Adrenal gland (tissue), 9 donors: ENCODE measurements at regions not wholly inside any gene's neighbourhood (a gene's known extent, or its start where the extent isn't known, plus 50 kb on each side); places are given as distances from the start of the nearest gene placed in this dataset.

ENCODE experiments used
- DNase-seq, 7 donors: peaks; one replicate each; pipeline ENCODE4 v3.0.0-alpha.2; 2019 to 2020
- H3K27ac ChIP-seq, 5 donors: fragments of 200-600 bp; sonication (generic) in 4 of 5; 1 replicate in 3 of 5; 2 replicates in 2 of 5; pipeline versions ENCODE4 v1.5.1 to v1.8.0; 2016 to 2020; ENCODE audit warnings: mild to moderate bottlenecking in 1 of 5
- H3K27me3 ChIP-seq: fragments of 200-600 bp; 2 replicates; pipeline ENCODE4 v1.8.0; 2021
- H3K36me3 ChIP-seq, 2 donors: fragments of 200-600 bp; replicated peaks in 1 of 2; 1 replicate in 1 of 2; 2 replicates in 1 of 2; pipeline versions ENCODE4 v1.5.1 to v1.8.0; 2018 to 2022
- H3K4me1 ChIP-seq, 2 donors: fragments of 200-600 bp; replicated peaks in 1 of 2; 1 replicate in 1 of 2; 2 replicates in 1 of 2; pipeline versions ENCODE4 v1.5.1 to v1.8.0; 2018 to 2021
- H3K4me3 ChIP-seq, 4 donors: fragments of 200-600 bp; sonication (generic) in 3 of 4; one replicate each; pipeline ENCODE4 v1.5.1; 2016 to 2018
- H3K9me3 ChIP-seq, 3 donors: fragments of 200-600 bp; sonication (generic) in 1 of 3; replicated peaks in 1 of 3; 1 replicate in 2 of 3; 2 replicates in 1 of 3; pipeline versions ENCODE4 v1.5.1 to v1.8.0; 2016 to 2021
- POLR2A ChIP-seq, 2 donors: fragments of 450-650 bp; IDR thresholded peaks; one replicate each; pipeline ENCODE4 v1.6.1; 2017; ENCODE audit warnings: antibody characterized with exemption in 2 of 2, mild to moderate bottlenecking in 2 of 2, moderate library complexity in 1 of 2
- WGBS, 4 donors: extraction: QIAGEN DNeasy Blood & Tissue Kit in 2 of 4; methylation state at CpG; one replicate each; pipeline versions ENCODE4 v1.1.5 to v1.1.7; 2013 to 2017; 5-methylcytosine and 5-hydroxymethylcytosine counted together
- intact Hi-C, 2 donors: fragments of 100-400 bp; cut with DNase I; formaldehyde crosslinking; loops; one replicate each; pipeline versions ENCODE4 v1.14.1 to v1.15.0; 2022 to 2023
- TF ChIP-seq, protein P1 (sequence below), 6 experiments: fragments of 450-650 bp in 4 of 6; fragments of 200-600 bp in 2 of 6; sonication (generic) in 1 of 6; IDR thresholded peaks; 1 replicate in 5 of 6; 2 replicates in 1 of 6; pipeline versions ENCODE4 v1.5.1 to v1.8.0; 2016 to 2021; ENCODE audit warnings: antibody characterized with exemption in 6 of 6, mild to moderate bottlenecking in 2 of 6, moderate library complexity in 1 of 6
- donor health status: healthy with polysubstance abuse.
- donor health status: Bipolar disorder and iron deficiency.
- donor health status: DM: yes; HTN: yes; CAD: no.
- donor health status: DM: no; HTN: no; CAD: no.
- donor health status: DM: no; HTN: no; CAD: no.

DNA sequence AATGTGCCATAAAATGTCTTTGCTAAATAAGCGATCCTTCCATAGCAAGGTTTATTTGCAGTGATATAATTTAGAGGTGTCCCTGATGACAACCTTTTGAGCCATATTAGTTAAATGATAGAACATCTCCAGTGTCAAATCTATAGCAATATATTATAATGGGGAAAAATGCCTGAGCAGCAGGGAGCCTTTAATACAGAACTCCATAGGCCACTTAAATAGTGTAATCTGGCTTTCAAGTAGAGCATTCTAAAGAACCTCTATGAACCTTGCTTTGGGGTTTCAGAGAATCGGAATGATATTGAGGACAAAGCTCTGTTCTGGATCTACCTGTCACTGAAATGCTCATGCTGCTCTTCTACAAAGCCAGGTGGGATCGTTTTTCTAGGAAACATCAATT, 96.7 kb upstream of the MEF2C start:
- H3K27me3 ChIP-seq: no peaks in the 10 kb centered on the region
- no peaks in the 10 kb centered on the region for H3K4me1 ChIP-seq
- intact Hi-C loops: no loop called here
- no peak overlapping the region for H3K27ac ChIP-seq
- no peak for DNase-seq
- TF ChIP-seq POLR2A (IDR thresholded peaks at IDR 0.05): no peak
- TF ChIP-seq, protein P1, sequence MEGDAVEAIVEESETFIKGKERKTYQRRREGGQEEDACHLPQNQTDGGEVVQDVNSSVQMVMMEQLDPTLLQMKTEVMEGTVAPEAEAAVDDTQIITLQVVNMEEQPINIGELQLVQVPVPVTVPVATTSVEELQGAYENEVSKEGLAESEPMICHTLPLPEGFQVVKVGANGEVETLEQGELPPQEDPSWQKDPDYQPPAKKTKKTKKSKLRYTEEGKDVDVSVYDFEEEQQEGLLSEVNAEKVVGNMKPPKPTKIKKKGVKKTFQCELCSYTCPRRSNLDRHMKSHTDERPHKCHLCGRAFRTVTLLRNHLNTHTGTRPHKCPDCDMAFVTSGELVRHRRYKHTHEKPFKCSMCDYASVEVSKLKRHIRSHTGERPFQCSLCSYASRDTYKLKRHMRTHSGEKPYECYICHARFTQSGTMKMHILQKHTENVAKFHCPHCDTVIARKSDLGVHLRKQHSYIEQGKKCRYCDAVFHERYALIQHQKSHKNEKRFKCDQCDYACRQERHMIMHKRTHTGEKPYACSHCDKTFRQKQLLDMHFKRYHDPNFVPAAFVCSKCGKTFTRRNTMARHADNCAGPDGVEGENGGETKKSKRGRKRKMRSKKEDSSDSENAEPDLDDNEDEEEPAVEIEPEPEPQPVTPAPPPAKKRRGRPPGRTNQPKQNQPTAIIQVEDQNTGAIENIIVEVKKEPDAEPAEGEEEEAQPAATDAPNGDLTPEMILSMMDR (IDR thresholded peaks at IDR 0.05): no peak
- no peaks in the 10 kb centered on the region for H3K9me3 ChIP-seq
- no peaks in the 10 kb centered on the region for H3K36me3 ChIP-seq
- WGBS, 4 donors: 79 to 84% (median 83%) methylated on average over 3 of the region's 3 CpGs
- H3K4me3 ChIP-seq: no peak overlapping the region

DNA sequence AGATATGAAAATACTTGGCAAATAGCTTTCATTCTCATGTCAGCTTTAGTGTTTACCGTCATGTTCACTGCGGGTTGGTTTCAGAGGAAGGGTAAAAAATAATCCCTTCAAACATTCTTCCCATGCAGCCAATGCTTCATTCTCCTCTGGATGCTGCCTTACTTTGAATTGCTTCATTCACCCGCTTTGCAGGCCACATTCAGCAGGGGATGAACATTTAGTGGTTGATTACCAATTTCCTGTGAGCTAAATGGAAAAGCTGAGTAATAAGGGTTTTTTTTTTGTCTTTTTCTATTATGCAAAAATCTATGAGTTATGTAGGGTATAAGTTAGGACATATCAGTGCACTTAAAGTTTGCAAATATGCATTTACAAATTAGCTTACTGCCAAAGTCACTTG, 96.3 kb upstream of the MEF2C start:
- H3K27me3 ChIP-seq: no peaks in the 10 kb centered on the region
- H3K4me1 ChIP-seq: no peaks in the 10 kb centered on the region
- 79 to 89% (median 84%) methylated on average over 3 of the region's 3 CpGs for WGBS, 4 donors
- no peak for TF ChIP-seq POLR2A (IDR thresholded peaks at IDR 0.05)
- TF ChIP-seq, protein P1 (IDR thresholded peaks at IDR 0.05): no peak
- H3K4me3 ChIP-seq: no peak overlapping the region
- no peaks in the 10 kb centered on the region for H3K9me3 ChIP-seq
- H3K36me3 ChIP-seq: no peaks in the 10 kb centered on the region
- no peak overlapping the region for H3K27ac ChIP-seq
- intact Hi-C loops: no loop called here
- no peak for DNase-seq

DNA sequence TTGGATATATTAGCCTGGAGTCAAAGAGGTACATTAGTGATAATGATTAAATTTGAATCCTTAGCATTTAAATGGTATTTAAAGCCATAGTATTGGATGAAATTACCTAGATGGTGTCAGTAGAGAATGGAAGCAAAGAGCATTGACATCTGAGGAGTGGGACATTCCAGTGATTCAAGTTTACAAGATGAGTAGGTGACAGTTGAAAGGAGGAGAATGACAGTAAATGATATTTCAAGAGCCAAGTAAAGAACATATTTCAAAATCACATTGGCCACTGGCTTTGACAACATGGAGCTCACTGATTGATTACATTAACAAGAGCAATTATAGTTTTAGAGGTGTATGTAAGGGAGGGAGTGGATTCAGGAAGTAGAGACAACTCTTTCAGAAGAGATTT, 93.9 kb upstream of the MEF2C start:
- no peaks in the 10 kb centered on the region for H3K36me3 ChIP-seq
- DNase-seq: no peak
- no peak for TF ChIP-seq POLR2A (IDR thresholded peaks at IDR 0.05)
- TF ChIP-seq, protein P1 (IDR thresholded peaks at IDR 0.05): no peak
- H3K4me3 ChIP-seq: no peak overlapping the region
- H3K27me3 ChIP-seq: no peaks in the 10 kb centered on the region
- no peak overlapping the region for H3K27ac ChIP-seq
- H3K4me1 ChIP-seq: no peaks in the 10 kb centered on the region
- H3K9me3 ChIP-seq: no peaks in the 10 kb centered on the region
- intact Hi-C loops: no loop called here

DNA sequence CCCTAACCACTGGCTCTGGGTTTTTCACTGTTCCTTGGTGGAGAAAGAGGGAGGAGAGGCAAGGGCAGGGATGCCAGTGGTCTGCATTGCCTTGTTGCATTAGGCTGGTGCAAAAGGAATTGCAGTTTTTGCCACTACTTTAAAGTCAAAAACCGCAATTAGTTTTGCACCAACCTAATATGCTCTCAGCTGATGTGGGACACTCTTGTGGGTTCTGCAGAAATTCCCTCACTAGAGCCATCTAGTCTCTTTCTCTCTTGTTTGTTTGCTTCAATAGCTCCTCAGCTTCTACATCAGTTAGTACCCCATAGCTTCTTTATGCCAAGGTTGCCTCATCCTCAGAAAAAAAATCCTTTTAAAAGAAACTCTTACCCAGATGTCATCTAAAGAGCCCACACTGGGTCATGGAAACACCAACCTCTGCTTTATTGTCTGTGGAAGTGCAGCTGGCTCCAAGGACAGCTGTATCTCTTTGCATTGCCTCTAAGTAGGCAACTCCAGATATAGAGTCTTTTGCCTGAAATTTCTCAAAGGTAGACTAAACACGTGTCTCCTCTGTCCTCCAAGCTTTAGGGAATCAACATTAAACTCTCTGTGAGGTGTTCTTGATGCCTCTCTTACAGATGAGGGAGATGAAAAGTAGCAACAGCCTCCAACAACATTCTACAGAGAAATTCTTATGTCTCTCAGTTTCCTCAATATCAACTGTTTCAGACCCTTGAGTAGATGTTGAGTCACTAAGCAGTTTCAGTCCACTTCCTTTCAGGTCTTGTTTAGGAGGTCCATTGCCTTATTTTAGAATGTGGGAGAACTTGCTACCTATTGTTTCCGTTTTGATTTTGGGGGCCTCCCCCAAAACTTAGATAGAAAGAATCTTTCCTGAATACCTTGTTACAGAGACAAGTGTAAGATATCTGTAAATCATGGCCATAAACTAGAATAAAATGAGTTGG, 84.9 kb upstream of the MEF2C start:
- H3K9me3 ChIP-seq: no peaks in the 10 kb centered on the region
- intact Hi-C loops: no loop called here
- no peaks in the 10 kb centered on the region for H3K4me1 ChIP-seq
- TF ChIP-seq, protein P1 (IDR thresholded peaks at IDR 0.05): no peak
- TF ChIP-seq POLR2A (IDR thresholded peaks at IDR 0.05): no peak
- no peaks in the 10 kb centered on the region for H3K27me3 ChIP-seq
- no peak overlapping the region for H3K27ac ChIP-seq
- 81 to 87% (median 84%) methylated on average over 3 of the region's 3 CpGs for WGBS, 4 donors
- H3K4me3 ChIP-seq: no peak overlapping the region
- no peak for DNase-seq
- no peaks in the 10 kb centered on the region for H3K36me3 ChIP-seq
